ENCODE measurements at regions not wholly inside any gene's neighbourhood (a gene's known extent, or its start where the extent isn't known, plus 50 kb on each side); places are given as distances from the start of the nearest gene placed in this dataset.

GRCh38 chr3:180855956-180856355, 56.5 kb upstream of the FXR1 start:
- TF ChIP-seq POLR2A (IDR thresholded peaks at IDR 0.05), result no peak
- TF ChIP-seq, protein P1, sequence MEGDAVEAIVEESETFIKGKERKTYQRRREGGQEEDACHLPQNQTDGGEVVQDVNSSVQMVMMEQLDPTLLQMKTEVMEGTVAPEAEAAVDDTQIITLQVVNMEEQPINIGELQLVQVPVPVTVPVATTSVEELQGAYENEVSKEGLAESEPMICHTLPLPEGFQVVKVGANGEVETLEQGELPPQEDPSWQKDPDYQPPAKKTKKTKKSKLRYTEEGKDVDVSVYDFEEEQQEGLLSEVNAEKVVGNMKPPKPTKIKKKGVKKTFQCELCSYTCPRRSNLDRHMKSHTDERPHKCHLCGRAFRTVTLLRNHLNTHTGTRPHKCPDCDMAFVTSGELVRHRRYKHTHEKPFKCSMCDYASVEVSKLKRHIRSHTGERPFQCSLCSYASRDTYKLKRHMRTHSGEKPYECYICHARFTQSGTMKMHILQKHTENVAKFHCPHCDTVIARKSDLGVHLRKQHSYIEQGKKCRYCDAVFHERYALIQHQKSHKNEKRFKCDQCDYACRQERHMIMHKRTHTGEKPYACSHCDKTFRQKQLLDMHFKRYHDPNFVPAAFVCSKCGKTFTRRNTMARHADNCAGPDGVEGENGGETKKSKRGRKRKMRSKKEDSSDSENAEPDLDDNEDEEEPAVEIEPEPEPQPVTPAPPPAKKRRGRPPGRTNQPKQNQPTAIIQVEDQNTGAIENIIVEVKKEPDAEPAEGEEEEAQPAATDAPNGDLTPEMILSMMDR (IDR thresholded peaks at IDR 0.05), result no peak
